ENCODE measurements at regions not wholly inside any gene's neighbourhood (a gene's known extent, or its start where the extent isn't known, plus 50 kb on each side); places are given as distances from the start of the nearest gene placed in this dataset.

DNA sequence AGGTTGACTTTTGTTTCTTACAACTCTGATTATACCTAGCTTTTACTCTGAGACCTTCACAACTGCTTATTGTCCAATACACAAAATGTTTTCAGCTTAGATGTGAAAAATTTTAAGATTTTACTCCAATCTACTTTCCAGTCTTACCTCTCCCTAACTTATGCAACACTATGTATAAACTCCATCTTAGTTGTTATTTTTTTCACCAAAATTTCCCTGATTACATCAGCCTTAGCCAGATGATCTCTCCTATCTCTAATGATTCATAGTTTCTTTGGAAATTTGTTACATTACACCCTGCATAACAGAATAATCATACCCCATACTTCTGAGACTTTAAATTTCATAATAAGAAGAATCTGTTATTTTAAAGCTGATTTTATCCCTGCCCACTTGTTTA lies 621.0 kb upstream of the ANO3 start:
- Histone ChIP-seq H3K4me2 (ENCODE audit: low read length) (no peak overlapping the region), H3K9ac (ENCODE audit: low read length) (no peak overlapping the region), H3K4me3 (replicated peaks in 1 of 2; ENCODE audit: low read depth in 1 of 2, low read length in 2 of 2) (no peak overlapping the region), H4K20me1 (ENCODE audit: insufficient read depth) (no peaks in the 10 kb centered on the region), H3K27ac (ENCODE audit: low read depth, low read length) (no peak overlapping the region), H3K79me2 (ENCODE audit: insufficient read depth, low read length) (no peaks in the 10 kb centered on the region), H3K27me3 (ENCODE audit: insufficient read depth, low read length) (no peaks in the 10 kb centered on the region), H2AFZ (ENCODE audit: low read depth, low read length, poor library complexity, severe bottlenecking) (no peak overlapping the region), H3K9me2 (ENCODE audit: insufficient read depth) (no peaks in the 10 kb centered on the region), H3K36me3 (ENCODE audit: control insufficient read depth in 1 of 2, insufficient read depth in 2 of 2, low read length in 2 of 2) (no peaks in the 10 kb centered on the region), H3K9me3 (ENCODE audit: control insufficient read depth in 1 of 2, insufficient read depth in 1 of 2, low read depth in 1 of 2, low read length in 2 of 2) (peaks cover 4% of the 10 kb centered on the region in 2 experiments; a peak in 3 of 4 replicates), H3K4me1 (ENCODE audit: control insufficient read depth in 1 of 2, insufficient read depth in 2 of 2, low read length in 2 of 2) (no peaks in the 10 kb centered on the region)
- ATAC-seq (no peak), DNase-seq (ENCODE audit: low read depth, low spot score) (no peak)
- RAD21 ChIA-PET (ENCODE audit: low non-redundant PET in 1 of 2, low total read pairs in 2 of 2, uncharacterized antibody in 2 of 2, unreplicated experiment in 2 of 2) = no interaction called here
- CTCF ChIA-PET = no interaction called here
- POLR2A ChIA-PET = no interaction called here
- TF ChIP-seq SIN3A (IDR thresholded peaks at IDR 0.05; ENCODE audit: low read depth) (no peak), SRF (IDR thresholded peaks at IDR 0.05; ENCODE audit: low read depth) (no peak), POLR2A (IDR thresholded peaks at IDR 0.05; ENCODE audit: borderline replicate concordance, extremely low read depth, insufficient read depth, insufficient read length) (no peak), YY1 (IDR thresholded peaks at IDR 0.05; ENCODE audit: extremely low read depth, insufficient replicate concordance, low read depth, low read length) (no peak), ZNF274 (IDR thresholded peaks at IDR 0.05; ENCODE audit: low read depth, low read length) (no peak), CBX3 (IDR thresholded peaks at IDR 0.05; ENCODE audit: low read depth) (no peak), RAD21 (IDR thresholded peaks at IDR 0.05; ENCODE audit: low read depth) (no peak), SP1 (IDR thresholded peaks at IDR 0.05; ENCODE audit: low read depth) (no peak), FOSL1 (IDR thresholded peaks at IDR 0.05; ENCODE audit: low read depth) (no peak), ZFX (IDR thresholded peaks at IDR 0.05) (no peak), EZH2phosphoT487 (IDR thresholded peaks at IDR 0.05; ENCODE audit: borderline replicate concordance) (no peak), TCF7L2 (IDR thresholded peaks at IDR 0.05; ENCODE audit: borderline replicate concordance, extremely low read depth, insufficient read depth, insufficient read length) (no peak), ELF1 (IDR thresholded peaks at IDR 0.05; ENCODE audit: borderline replicate concordance, low read depth) (no peak), CEBPB (IDR thresholded peaks at IDR 0.05; ENCODE audit: low read depth) (no peak), JUND (IDR thresholded peaks at IDR 0.05) (no peak), EGR1 (IDR thresholded peaks at IDR 0.05; ENCODE audit: low read depth) (no peak)
- TF ChIP-seq, protein P1, sequence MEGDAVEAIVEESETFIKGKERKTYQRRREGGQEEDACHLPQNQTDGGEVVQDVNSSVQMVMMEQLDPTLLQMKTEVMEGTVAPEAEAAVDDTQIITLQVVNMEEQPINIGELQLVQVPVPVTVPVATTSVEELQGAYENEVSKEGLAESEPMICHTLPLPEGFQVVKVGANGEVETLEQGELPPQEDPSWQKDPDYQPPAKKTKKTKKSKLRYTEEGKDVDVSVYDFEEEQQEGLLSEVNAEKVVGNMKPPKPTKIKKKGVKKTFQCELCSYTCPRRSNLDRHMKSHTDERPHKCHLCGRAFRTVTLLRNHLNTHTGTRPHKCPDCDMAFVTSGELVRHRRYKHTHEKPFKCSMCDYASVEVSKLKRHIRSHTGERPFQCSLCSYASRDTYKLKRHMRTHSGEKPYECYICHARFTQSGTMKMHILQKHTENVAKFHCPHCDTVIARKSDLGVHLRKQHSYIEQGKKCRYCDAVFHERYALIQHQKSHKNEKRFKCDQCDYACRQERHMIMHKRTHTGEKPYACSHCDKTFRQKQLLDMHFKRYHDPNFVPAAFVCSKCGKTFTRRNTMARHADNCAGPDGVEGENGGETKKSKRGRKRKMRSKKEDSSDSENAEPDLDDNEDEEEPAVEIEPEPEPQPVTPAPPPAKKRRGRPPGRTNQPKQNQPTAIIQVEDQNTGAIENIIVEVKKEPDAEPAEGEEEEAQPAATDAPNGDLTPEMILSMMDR (IDR thresholded peaks at IDR 0.05 in 2 of 3, conservative IDR thresholded peaks at IDR 0.05 in 1 of 3; ENCODE audit: borderline replicate concordance in 1 of 3, insufficient read depth in 1 of 3, low read depth in 2 of 3, low read length in 2 of 3) = no peak
- TF ChIP-seq, protein P2, sequence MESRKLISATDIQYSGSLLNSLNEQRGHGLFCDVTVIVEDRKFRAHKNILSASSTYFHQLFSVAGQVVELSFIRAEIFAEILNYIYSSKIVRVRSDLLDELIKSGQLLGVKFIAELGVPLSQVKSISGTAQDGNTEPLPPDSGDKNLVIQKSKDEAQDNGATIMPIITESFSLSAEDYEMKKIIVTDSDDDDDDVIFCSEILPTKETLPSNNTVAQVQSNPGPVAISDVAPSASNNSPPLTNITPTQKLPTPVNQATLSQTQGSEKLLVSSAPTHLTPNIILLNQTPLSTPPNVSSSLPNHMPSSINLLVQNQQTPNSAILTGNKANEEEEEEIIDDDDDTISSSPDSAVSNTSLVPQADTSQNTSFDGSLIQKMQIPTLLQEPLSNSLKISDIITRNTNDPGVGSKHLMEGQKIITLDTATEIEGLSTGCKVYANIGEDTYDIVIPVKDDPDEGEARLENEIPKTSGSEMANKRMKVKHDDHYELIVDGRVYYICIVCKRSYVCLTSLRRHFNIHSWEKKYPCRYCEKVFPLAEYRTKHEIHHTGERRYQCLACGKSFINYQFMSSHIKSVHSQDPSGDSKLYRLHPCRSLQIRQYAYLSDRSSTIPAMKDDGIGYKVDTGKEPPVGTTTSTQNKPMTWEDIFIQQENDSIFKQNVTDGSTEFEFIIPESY (IDR thresholded peaks at IDR 0.05; ENCODE audit: extremely low read depth, insufficient replicate concordance, low read length) = no peak
- TF ChIP-seq, protein P3, sequence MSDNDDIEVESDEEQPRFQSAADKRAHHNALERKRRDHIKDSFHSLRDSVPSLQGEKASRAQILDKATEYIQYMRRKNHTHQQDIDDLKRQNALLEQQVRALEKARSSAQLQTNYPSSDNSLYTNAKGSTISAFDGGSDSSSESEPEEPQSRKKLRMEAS (IDR thresholded peaks at IDR 0.05) = no peak
- TF ChIP-seq, protein P4, sequence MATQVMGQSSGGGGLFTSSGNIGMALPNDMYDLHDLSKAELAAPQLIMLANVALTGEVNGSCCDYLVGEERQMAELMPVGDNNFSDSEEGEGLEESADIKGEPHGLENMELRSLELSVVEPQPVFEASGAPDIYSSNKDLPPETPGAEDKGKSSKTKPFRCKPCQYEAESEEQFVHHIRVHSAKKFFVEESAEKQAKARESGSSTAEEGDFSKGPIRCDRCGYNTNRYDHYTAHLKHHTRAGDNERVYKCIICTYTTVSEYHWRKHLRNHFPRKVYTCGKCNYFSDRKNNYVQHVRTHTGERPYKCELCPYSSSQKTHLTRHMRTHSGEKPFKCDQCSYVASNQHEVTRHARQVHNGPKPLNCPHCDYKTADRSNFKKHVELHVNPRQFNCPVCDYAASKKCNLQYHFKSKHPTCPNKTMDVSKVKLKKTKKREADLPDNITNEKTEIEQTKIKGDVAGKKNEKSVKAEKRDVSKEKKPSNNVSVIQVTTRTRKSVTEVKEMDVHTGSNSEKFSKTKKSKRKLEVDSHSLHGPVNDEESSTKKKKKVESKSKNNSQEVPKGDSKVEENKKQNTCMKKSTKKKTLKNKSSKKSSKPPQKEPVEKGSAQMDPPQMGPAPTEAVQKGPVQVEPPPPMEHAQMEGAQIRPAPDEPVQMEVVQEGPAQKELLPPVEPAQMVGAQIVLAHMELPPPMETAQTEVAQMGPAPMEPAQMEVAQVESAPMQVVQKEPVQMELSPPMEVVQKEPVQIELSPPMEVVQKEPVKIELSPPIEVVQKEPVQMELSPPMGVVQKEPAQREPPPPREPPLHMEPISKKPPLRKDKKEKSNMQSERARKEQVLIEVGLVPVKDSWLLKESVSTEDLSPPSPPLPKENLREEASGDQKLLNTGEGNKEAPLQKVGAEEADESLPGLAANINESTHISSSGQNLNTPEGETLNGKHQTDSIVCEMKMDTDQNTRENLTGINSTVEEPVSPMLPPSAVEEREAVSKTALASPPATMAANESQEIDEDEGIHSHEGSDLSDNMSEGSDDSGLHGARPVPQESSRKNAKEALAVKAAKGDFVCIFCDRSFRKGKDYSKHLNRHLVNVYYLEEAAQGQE (IDR thresholded peaks at IDR 0.05; ENCODE audit: low read depth) = no peak
- BruUV-seq (replicated peaks) = no TSS peak
- intact Hi-C loops (cut with micrococcal nuclease) = no loop called here

Data from HCT116 (cell line).